Activated T-helper 2 cell treated with anti-CD3 and anti-CD28 coated beads, Interferon-gamma antibody, Interleukin-2, Interleukin-4, amounts not matched to agents 10 μg/mL and 5 μg/mL and 100 μg/mL, durations not matched to agents 14 hours and 24 hours and 36 hours (primary cell): ENCODE measurements at regions not wholly inside any gene's neighbourhood (a gene's known extent, or its start where the extent isn't known, plus 50 kb on each side); places are given as distances from the start of the nearest gene placed in this dataset.

Source experiments
- DNase-seq: peaks from one replicate; pipeline ENCODE4 v3.0.0; 2021; ENCODE audit warnings: low spot score
- H3K27ac Mint-ChIP-seq: one replicate; pipeline ENCODE4 v1.8.0; 2021; ENCODE audit warnings: mixed read lengths
- H3K27me3 Mint-ChIP-seq: one replicate; pipeline ENCODE4 v1.8.0; 2021; ENCODE audit warnings: low read depth, mixed read lengths
- H3K36me3 Mint-ChIP-seq: one replicate; pipeline ENCODE4 v1.8.0; 2021; ENCODE audit warnings: low read depth, mixed read lengths
- H3K4me1 Mint-ChIP-seq: one replicate; pipeline ENCODE4 v1.8.0; 2021; ENCODE audit warnings: low read depth, mixed read lengths
- H3K4me3 Mint-ChIP-seq: one replicate; pipeline ENCODE4 v1.8.0; 2021; ENCODE audit warnings: low read depth, mild to moderate bottlenecking, moderate library complexity, mixed read lengths
- H3K9me3 Mint-ChIP-seq: one replicate; pipeline ENCODE4 v1.8.0; 2021; ENCODE audit warnings: mixed read lengths
- intact Hi-C: fragments of 100-400 bp; cut with micrococcal nuclease; formaldehyde crosslinking; loops from one replicate; pipeline ENCODE4 v1.15.1; 2023

DNA sequence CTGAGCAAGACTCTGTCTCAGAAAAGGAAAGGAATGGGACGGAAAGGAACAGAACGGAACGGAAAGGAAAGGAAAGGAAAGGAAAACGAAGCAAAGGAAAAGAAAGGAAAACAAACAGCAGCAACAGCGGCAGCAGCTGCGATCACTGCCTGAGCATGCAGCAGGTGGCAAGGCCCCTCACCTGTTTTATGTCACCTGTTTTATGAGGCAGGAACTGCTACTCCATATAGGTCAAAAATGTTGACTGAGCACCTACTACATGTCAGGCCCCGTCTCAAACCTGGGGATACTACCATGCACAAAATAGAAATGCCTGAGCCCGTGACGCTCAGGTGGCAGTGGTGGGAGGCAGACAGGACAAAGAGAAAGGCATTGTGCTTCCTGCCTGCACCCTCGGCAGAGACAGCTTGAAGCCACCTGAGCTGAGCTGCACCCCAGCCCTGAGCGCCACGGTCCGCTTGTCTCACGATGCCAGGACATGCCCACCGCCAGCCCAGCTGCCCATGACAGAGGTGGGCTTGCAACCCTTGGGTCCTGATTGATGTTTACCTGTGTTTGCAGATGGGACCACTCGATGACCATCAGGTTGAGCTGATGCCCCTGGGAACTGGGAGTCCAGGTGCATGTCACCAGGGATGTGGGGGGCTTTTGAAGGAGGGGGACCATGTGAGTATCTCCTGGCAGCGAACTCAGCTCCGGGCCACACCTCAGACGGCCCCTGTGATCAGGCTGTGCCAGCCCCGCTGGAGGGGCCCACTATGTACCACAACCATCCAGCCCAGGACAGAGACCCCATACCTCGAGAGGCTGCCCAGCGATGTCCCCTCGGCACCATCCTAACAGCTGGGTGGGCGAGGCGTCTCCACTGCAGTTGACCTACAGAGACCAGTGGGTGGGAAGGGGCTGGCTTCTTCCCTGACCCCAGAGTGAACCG, 77.4 kb downstream of the RMI2 start:
- Mint-ChIP-seq H3K4me3 (no peak overlapping the region), H3K9me3 (no peaks in the 10 kb centered on the region), H3K36me3 (no peaks in the 10 kb centered on the region), H3K27me3 (no peaks in the 10 kb centered on the region), H3K4me1 (peaks cover 3% of the 10 kb centered on the region), H3K27ac (no peak overlapping the region)
- no peak for DNase-seq
- intact Hi-C loops, result no loop called here

DNA sequence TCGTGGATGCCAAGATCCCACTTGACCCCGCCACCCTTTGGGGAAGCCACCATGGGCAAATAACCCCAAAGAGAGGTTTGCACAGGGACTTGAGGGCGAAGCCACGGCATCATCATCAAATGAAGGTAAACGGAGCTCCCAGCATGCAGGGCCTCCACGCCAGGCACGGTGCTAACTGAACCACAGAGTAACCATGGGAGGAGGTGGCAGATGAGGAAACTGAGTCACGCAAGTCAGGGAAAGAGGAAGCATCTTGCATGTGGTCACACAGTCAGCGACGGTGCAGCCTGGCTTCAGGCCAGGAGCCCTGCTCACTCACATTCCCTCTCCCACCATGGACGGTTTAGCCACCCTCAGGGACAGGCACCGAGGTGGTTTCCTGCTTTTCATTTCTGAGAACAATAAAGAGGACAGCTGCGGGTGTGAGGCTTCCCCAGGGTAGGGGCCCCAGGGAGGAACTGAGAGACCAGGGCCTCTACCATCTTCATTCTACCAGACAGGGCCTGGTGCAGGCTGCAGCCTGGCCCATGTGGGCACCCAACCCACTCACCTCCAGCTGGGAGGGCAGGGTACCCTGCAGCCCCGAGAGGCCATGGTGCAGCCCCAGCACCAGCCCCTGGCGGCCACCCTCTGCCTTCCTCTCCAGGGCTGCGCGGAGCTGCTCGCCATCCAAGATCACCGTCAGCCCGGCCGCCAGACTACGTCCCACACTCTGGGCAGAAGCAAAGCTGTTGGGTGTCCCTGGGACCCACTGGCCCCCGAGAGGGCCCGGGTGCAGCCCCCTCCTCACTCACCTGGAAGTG, 78.3 kb downstream of the RMI2 start:
- Mint-ChIP-seq H3K4me3 (no peak overlapping the region), H3K27ac (no peak overlapping the region), H3K36me3 (no peaks in the 10 kb centered on the region), H3K4me1 (peaks cover 3% of the 10 kb centered on the region), H3K9me3 (no peaks in the 10 kb centered on the region), H3K27me3 (no peaks in the 10 kb centered on the region)
- DNase-seq, result no peak
- intact Hi-C loops, result no loop called here

DNA sequence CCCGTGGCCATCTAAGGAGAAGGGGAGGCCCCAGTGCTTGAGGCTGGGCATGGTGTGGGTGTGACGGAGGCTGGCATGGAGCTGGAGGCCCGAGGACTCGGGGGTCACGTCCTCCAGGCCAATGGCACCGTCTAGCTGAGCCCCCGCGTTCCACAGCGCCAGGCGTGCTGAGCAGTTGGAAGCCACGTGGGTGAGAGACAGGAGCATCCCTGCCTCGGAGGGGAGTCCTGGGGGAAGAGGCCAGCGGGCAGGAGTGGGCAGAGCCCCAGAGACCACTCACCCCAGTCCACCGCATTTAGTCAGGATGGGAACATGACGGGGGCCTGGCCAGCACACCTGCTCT, 78.8 kb downstream of the RMI2 start:
- Mint-ChIP-seq H3K36me3 (no peaks in the 10 kb centered on the region), H3K9me3 (no peaks in the 10 kb centered on the region), H3K4me1 (peaks cover 3% of the 10 kb centered on the region), H3K4me3 (no peak overlapping the region), H3K27me3 (no peaks in the 10 kb centered on the region), H3K27ac (no peak overlapping the region)
- no peak for DNase-seq
- intact Hi-C loops, result no loop called here

DNA sequence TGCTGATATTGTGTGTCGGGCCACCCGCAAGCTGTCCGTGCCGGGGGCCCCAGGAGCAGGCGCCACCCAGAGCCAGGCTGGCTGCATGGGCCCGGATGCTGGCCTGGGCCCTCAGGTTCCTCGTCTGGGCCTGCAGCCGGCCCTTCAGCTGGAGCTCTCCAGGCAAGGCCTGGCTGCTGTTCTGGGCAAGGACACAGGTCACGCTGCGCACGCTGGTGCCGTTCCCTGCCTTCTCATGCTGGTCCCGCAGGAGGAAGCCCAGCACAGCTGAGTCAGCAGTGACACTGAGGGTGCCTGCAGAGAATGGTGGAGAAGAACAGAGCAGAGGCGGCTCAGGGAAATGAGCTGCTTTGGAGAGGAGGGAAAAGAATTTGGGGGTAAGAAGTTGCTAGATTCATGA, 79.9 kb downstream of the RMI2 start:
- DNase-seq, result no peak
- intact Hi-C loops, result no loop called here
- H3K4me3 Mint-ChIP-seq, result no peak overlapping the region
- H3K9me3 Mint-ChIP-seq, result no peaks in the 10 kb centered on the region
- no peaks in the 10 kb centered on the region for H3K36me3 Mint-ChIP-seq
- no peaks in the 10 kb centered on the region for H3K27me3 Mint-ChIP-seq
- H3K27ac Mint-ChIP-seq, result no peak overlapping the region
- peaks cover 3% of the 10 kb centered on the region for H3K4me1 Mint-ChIP-seq

DNA sequence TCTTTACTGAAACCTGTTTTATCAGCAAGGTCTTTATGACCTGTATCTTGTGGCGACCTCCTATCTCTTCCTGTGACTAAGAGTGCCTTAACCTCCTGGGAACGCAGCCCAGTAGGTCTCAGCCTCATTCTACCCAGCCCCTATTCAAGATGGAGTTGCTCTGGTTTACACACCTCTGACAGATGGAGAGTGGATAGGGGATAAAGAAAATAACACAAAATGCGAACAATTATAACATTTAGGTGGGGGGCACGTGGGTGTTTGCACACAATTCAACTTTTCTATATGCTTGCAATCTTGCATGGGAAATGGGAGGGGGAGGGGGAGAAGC, 83.3 kb downstream of the RMI2 start:
- Mint-ChIP-seq H3K36me3 (no peaks in the 10 kb centered on the region), H3K4me1 (no peaks in the 10 kb centered on the region), H3K4me3 (no peak overlapping the region), H3K27ac (no peak overlapping the region), H3K27me3 (peaks cover 3% of the 10 kb centered on the region), H3K9me3 (no peaks in the 10 kb centered on the region)
- intact Hi-C loops, result no loop called here
- DNase-seq, result no peak

DNA sequence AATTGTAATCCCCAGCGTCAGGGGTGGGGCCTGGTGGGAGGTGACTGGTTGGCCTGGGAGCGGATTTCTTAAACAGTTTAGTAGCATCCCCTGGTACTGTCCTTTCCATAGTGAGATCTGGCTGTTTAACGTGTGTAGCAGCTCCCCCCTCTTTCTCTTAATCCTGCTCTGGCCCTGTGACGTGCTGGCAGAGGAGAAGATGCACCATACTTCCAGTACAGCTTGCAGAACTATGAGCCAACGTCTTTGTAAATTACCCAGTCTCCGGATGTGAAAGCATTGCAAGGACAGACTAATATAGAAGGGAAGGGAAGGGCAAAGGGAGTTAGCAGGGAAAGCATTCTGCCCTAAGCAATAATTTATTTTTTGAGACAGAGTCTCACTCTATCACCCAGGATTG, 83.9 kb downstream of the RMI2 start:
- intact Hi-C loops, result no loop called here
- DNase-seq, result no peak
- H3K4me1 Mint-ChIP-seq, result no peaks in the 10 kb centered on the region
- no peaks in the 10 kb centered on the region for H3K36me3 Mint-ChIP-seq
- no peaks in the 10 kb centered on the region for H3K9me3 Mint-ChIP-seq
- peaks cover 3% of the 10 kb centered on the region for H3K27me3 Mint-ChIP-seq
- no peak overlapping the region for H3K27ac Mint-ChIP-seq
- H3K4me3 Mint-ChIP-seq, result no peak overlapping the region

DNA sequence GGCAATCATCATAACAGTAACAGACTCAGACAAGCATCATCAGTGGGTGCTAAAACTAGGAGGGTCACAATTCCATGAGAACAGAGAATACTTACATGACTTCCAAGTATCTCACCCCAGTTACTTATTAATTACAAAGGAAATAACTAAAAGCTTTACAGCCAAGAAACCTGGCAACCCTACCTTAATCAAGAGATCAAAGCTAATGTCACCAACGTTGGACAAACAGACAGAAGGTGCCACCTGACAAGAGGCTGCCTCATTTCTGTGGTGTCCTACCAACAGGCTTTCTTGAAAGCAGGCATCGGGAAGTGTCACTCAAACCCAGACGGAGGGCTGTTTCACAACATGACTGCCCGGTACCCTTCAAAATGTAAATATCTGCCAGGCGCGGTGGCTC, 84.6 kb downstream of the RMI2 start:
- H3K9me3 Mint-ChIP-seq, result no peaks in the 10 kb centered on the region

DNA sequence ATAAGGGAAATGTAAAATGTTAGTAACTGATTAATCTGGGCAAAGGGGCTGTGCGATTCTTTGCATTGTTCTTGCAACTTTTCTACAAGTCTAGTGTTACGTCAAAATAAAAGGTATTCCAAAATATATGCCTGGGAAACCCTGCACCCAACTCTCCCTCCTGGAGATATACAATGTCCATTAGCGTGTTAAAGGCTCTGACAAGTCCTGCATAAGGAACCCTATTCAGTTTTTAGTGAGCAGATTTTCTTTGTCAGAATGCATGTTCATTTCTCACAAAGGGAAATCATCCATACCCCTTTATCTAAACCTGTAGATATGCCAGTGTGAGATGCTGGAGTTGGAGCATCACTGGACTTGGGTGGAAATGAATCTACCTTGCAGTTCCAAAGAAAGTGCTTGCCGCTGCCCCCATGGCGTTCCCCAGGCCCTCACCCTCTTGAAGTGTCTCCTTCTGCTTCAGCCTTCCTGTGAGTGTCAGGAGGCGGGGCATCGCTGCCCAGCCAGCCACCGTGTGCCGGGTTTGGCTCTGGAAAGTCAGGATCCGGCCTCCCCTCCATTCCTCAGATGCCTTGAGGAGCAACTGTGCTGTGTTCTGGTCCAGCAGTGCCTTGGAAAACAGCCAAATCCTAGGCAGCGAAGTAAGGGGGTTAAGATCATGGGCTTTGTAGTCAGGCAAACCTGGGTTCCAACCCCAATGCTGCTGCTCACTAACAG, 85.5 kb downstream of the RMI2 start:
- DNase-seq, result no peak
- intact Hi-C loops, result no loop called here

More for the DNA sequence above, 84.6 kb downstream of the RMI2 start:
- peaks cover 3% of the 10 kb centered on the region for H3K27me3 Mint-ChIP-seq
- H3K4me1 Mint-ChIP-seq, result no peaks in the 10 kb centered on the region
- intact Hi-C loops, result no loop called here
- no peak overlapping the region for H3K4me3 Mint-ChIP-seq
- no peak overlapping the region for H3K27ac Mint-ChIP-seq
- DNase-seq, result no peak
- H3K36me3 Mint-ChIP-seq, result no peaks in the 10 kb centered on the region

DNA sequence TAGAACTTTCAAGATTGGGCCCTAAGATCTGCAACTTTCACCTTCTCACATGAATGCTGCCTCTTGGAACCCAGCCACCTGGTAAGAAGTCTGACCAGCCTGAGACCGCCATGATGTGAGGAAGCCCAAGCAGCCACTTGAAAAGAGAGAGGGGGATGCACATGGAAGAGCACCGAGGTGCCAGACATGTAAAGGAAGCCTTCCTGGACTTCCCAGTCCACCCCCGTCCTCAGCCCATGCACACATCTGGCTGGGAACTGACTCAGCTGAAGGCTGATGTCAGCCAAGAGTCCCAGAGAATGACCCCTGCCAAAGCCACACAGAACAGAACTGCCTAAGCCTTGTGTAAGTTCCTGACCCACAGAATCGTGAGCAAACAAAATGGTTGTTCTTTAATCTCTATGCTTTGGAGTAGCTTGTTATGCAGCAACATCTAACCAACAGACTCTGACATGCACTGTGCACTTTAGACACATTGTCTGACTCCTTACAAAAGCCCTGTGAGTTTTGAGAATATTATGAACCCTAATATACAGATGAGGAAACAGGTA, 86.7 kb downstream of the RMI2 start:
- H3K36me3 Mint-ChIP-seq, result no peaks in the 10 kb centered on the region
- no peaks in the 10 kb centered on the region for H3K4me1 Mint-ChIP-seq
- H3K27me3 Mint-ChIP-seq, result peaks cover 3% of the 10 kb centered on the region
- H3K4me3 Mint-ChIP-seq, result no peak overlapping the region
- H3K9me3 Mint-ChIP-seq, result no peaks in the 10 kb centered on the region
- intact Hi-C loops, result no loop called here
- DNase-seq, result no peak
- no peak overlapping the region for H3K27ac Mint-ChIP-seq

More for the DNA sequence above, 85.5 kb downstream of the RMI2 start:
- no peaks in the 10 kb centered on the region for H3K36me3 Mint-ChIP-seq
- peaks cover 3% of the 10 kb centered on the region for H3K27me3 Mint-ChIP-seq
- no peaks in the 10 kb centered on the region for H3K4me1 Mint-ChIP-seq
- no peak overlapping the region for H3K4me3 Mint-ChIP-seq
- H3K27ac Mint-ChIP-seq, result no peak overlapping the region
- H3K9me3 Mint-ChIP-seq, result no peaks in the 10 kb centered on the region

DNA sequence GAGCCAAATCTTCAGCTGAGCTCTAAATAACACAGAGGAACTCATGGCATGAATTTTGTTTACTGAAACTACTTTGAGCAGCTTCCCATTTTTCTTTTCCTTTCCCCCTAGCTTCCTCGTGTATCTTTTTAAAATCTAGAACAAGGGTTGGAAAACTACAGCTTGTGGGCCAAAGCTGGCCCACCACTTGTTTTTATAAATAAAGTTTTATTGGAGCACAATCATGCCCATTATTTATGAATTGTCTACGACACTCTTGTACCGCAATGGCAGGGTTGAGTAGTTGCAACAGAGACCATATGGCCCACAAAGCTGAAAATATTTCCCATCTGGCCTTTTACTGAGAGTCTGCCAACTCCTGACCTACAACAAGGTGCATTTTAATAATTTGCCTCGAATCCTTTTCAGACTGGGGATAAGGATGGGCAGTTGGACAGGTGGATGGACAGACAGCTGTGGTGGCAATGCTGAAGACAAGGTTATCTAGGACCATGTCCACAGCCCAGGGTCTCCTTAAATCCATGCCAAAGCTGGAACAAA, 87.7 kb downstream of the RMI2 start:
- Mint-ChIP-seq H3K4me3 (no peak overlapping the region), H3K27me3 (peaks cover 3% of the 10 kb centered on the region), H3K9me3 (no peaks in the 10 kb centered on the region), H3K4me1 (no peaks in the 10 kb centered on the region), H3K36me3 (no peaks in the 10 kb centered on the region), H3K27ac (no peak overlapping the region)
- no peak for DNase-seq
- intact Hi-C loops, result no loop called here

DNA sequence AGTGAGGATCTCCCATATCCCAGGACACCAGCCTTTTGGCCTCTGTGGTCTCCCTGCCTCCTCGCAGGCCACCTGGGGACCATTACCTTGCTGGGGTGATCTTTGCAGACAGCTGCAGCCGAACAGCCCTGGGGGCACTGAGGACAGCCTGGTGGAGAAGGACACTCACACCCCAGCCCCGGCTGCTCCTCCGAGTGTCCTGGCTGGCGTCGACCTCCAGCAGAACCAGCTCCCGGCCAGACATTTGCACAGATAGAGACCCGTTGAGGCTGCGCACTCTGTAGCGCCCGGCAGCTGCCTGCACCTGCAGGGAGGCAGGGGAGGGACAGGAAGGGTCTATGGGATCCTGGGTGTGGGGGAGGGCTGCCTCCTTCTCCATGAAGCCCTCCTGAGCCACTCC, 90.3 kb downstream of the RMI2 start:
- Mint-ChIP-seq H3K27me3 (peaks cover 3% of the 10 kb centered on the region), H3K36me3 (no peaks in the 10 kb centered on the region), H3K9me3 (peaks cover 4% of the 10 kb centered on the region), H3K4me1 (no peaks in the 10 kb centered on the region), H3K27ac (no peak overlapping the region), H3K4me3 (no peak overlapping the region)
- intact Hi-C loops, result no loop called here
- DNase-seq, result no peak

DNA sequence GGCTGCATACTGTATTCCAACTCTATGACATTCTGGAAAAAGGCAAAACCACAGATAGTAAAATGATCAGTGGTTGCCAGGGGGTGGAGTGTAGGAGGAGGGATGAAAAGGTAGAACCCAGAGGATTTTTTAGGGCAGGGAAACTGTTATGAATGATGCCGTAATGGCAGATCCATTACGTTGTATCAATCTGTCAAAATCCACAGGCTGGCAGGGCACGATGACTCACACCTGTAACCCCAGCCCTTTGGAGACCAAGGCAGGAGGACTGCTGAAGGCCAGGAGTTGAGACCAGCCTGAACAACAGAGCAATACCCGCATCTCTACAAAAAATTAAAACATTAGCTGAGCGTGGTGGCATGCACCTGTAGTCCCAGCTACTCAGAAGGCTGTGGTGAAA, 91.8 kb downstream of the RMI2 start:
- H3K36me3 Mint-ChIP-seq, result no peaks in the 10 kb centered on the region
- DNase-seq, result no peak
- H3K27me3 Mint-ChIP-seq, result peaks cover 2% of the 10 kb centered on the region
- H3K4me1 Mint-ChIP-seq, result no peaks in the 10 kb centered on the region
- H3K4me3 Mint-ChIP-seq, result no peak overlapping the region
- peaks cover 4% of the 10 kb centered on the region for H3K9me3 Mint-ChIP-seq
- intact Hi-C loops, result no loop called here
- no peak overlapping the region for H3K27ac Mint-ChIP-seq
